IPS-15b (cell line): ENCODE measurements at regions not wholly inside any gene's neighbourhood (a gene's known extent, or its start where the extent isn't known, plus 50 kb on each side); places are given as distances from the start of the nearest gene placed in this dataset.
"Not testable (repeated sequence)": the region's sequence is repeated elsewhere in the genome, so short reads cannot be mapped to it uniquely, and the experiment has no call there.

Experiments
- H3K27me3 ChIP-seq: one replicate; pipeline ENCODE4 v1.6.1; 2013; ENCODE audit warnings: low read length; ENCODE audit not compliant: control insufficient read depth, insufficient read depth
- H3K36me3 ChIP-seq: one replicate; pipeline ENCODE4 v1.6.1; 2013; ENCODE audit warnings: low read length; ENCODE audit not compliant: control insufficient read depth, insufficient read depth
- H3K4me1 ChIP-seq: one replicate; pipeline ENCODE4 v1.6.1; 2013; ENCODE audit warnings: mild to moderate bottlenecking, low read length; ENCODE audit not compliant: control insufficient read depth, insufficient read depth
- H3K4me3 ChIP-seq: one replicate; pipeline ENCODE4 v1.5.1; 2013; ENCODE audit warnings: low read depth, low read length
- H3K9ac ChIP-seq: one replicate; pipeline ENCODE4 v1.6.1; 2013; ENCODE audit warnings: low read depth, mild to moderate bottlenecking, low read length
- H3K9me3 ChIP-seq: one replicate; pipeline ENCODE4 v1.6.1; 2013; ENCODE audit warnings: mild to moderate bottlenecking, low read length; ENCODE audit not compliant: control insufficient read depth, insufficient read depth

- no peaks in the 10 kb centered on the region for H3K36me3 ChIP-seq
- H3K4me3 ChIP-seq, result no peak overlapping the region
- H3K27me3 ChIP-seq, result no peaks in the 10 kb centered on the region
- no peak overlapping the region for H3K9ac ChIP-seq
- no peaks in the 10 kb centered on the region for H3K4me1 ChIP-seq
- H3K9me3 ChIP-seq, result no peaks in the 10 kb centered on the region
Observed at GRCh38 chr7:68839014-68839413, 759.3 kb upstream of the AUTS2 start.

- no peak overlapping the region for H3K9ac ChIP-seq
- no peaks in the 10 kb centered on the region for H3K27me3 ChIP-seq
- no peaks in the 10 kb centered on the region for H3K36me3 ChIP-seq
- no peaks in the 10 kb centered on the region for H3K9me3 ChIP-seq
- H3K4me1 ChIP-seq, result no peaks in the 10 kb centered on the region
- H3K4me3 ChIP-seq, result no peak overlapping the region
Observed at GRCh38 chr7:68840991-68841390, 757.3 kb upstream of the AUTS2 start.

- H3K9me3 ChIP-seq, H3K27me3 ChIP-seq, H3K36me3 ChIP-seq, H3K9ac ChIP-seq, H3K4me3 ChIP-seq, H3K4me1 ChIP-seq: not testable (repeated sequence)
Observed at GRCh38 chr7:68843985-68844384, 754.3 kb upstream of the AUTS2 start.

- Histone ChIP-seq H3K9me3 (no peaks in the 10 kb centered on the region), H3K27me3 (no peaks in the 10 kb centered on the region), H3K4me1 (no peaks in the 10 kb centered on the region), H3K4me3 (no peak overlapping the region), H3K9ac (no peak overlapping the region), H3K36me3 (no peaks in the 10 kb centered on the region)
Observed at GRCh38 chr7:68846811-68847325, 751.4 kb upstream of the AUTS2 start.

GRCh38 chr7:68853254-68853653 lies 745.0 kb upstream of the AUTS2 start:
- Histone ChIP-seq H3K9me3 (no peaks in the 10 kb centered on the region), H3K27me3 (no peaks in the 10 kb centered on the region), H3K36me3 (no peaks in the 10 kb centered on the region), H3K9ac (no peak overlapping the region), H3K4me1 (no peaks in the 10 kb centered on the region), H3K4me3 (no peak overlapping the region)

GRCh38 chr7:68857571-68857970 lies 740.7 kb upstream of the AUTS2 start:
- Histone ChIP-seq H3K27me3 (no peaks in the 10 kb centered on the region), H3K9me3 (no peaks in the 10 kb centered on the region), H3K4me3 (no peak overlapping the region), H3K4me1 (no peaks in the 10 kb centered on the region), H3K36me3 (no peaks in the 10 kb centered on the region), H3K9ac (no peak overlapping the region)

GRCh38 chr7:68858497-68858896 lies 739.8 kb upstream of the AUTS2 start:
- Histone ChIP-seq H3K4me3 (no peak overlapping the region), H3K36me3 (no peaks in the 10 kb centered on the region), H3K9me3 (no peaks in the 10 kb centered on the region), H3K9ac (no peak overlapping the region), H3K27me3 (no peaks in the 10 kb centered on the region), H3K4me1 (no peaks in the 10 kb centered on the region)

GRCh38 chr7:68861171-68861570 lies 737.1 kb upstream of the AUTS2 start:
- no peaks in the 10 kb centered on the region for H3K36me3 ChIP-seq
- no peak overlapping the region for H3K9ac ChIP-seq
- no peaks in the 10 kb centered on the region for H3K9me3 ChIP-seq
- H3K4me3 ChIP-seq, result no peak overlapping the region
- peaks cover 5% of the 10 kb centered on the region for H3K4me1 ChIP-seq
- no peaks in the 10 kb centered on the region for H3K27me3 ChIP-seq

- no peaks in the 10 kb centered on the region for H3K36me3 ChIP-seq
- H3K9ac ChIP-seq, result no peak overlapping the region
- H3K4me3 ChIP-seq, result no peak overlapping the region
- H3K4me1 ChIP-seq, result peaks cover 6% of the 10 kb centered on the region
- H3K9me3 ChIP-seq, result no peaks in the 10 kb centered on the region
- H3K27me3 ChIP-seq, result no peaks in the 10 kb centered on the region
Observed at GRCh38 chr7:68862261-68862660, 736.0 kb upstream of the AUTS2 start.

GRCh38 chr7:68862736-68863135 lies 735.5 kb upstream of the AUTS2 start:
- Histone ChIP-seq H3K9me3 (no peaks in the 10 kb centered on the region), H3K9ac (no peak overlapping the region), H3K4me1 (peaks cover 6% of the 10 kb centered on the region), H3K27me3 (no peaks in the 10 kb centered on the region), H3K36me3 (no peaks in the 10 kb centered on the region), H3K4me3 (no peak overlapping the region)

- peaks cover 6% of the 10 kb centered on the region for H3K4me1 ChIP-seq
- H3K36me3 ChIP-seq, result no peaks in the 10 kb centered on the region
- H3K4me3 ChIP-seq, result no peak overlapping the region
- no peaks in the 10 kb centered on the region for H3K9me3 ChIP-seq
- no peaks in the 10 kb centered on the region for H3K27me3 ChIP-seq
- H3K9ac ChIP-seq, result no peak overlapping the region
Observed at GRCh38 chr7:68865351-68866199, 732.7 kb upstream of the AUTS2 start.

GRCh38 chr7:68866200-68866570 lies 732.1 kb upstream of the AUTS2 start:
- H3K36me3 ChIP-seq, result no peaks in the 10 kb centered on the region
- no peak overlapping the region for H3K9ac ChIP-seq
- H3K4me3 ChIP-seq, result no peak overlapping the region
- no peaks in the 10 kb centered on the region for H3K27me3 ChIP-seq
- H3K4me1 ChIP-seq, result peaks cover 6% of the 10 kb centered on the region
- no peaks in the 10 kb centered on the region for H3K9me3 ChIP-seq
